GM12878 (cell line): ENCODE measurements at regions not wholly inside any gene's neighbourhood (a gene's known extent, or its start where the extent isn't known, plus 50 kb on each side); places are given as distances from the start of the nearest gene placed in this dataset.

ENCODE experiments used
- HDAC2 ChIP-seq: fragments of 200-600 bp; sonication (generic); IDR thresholded peaks from 2 replicates; pipeline ENCODE4 v1.6.1; 2017
- POLR2A ChIP-seq: IDR thresholded peaks from 2 replicates; pipeline ENCODE4 v1.6.1; 2011; ENCODE audit warnings: low read depth, mild to moderate bottlenecking, low read length

DNA sequence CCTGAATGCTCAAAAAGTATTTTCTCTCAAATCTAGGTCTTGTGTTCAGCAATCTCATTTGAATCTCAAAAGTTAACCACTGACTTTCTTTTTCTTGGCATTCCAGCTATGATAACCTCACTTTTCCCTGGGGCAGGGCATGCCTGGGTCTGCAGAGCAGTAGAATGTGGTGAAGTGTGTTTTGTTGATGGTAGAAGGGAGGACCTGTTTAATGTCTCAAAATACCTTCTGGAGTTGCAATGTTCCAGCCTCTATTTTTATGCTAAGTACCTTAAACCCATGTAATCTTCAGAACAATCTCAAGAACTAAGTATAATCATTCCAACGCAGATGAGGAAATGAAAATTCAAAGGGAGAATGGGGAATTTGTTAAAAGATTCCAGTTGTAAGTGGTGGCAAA is 82.1 kb upstream of the FUT8 start:
- TF ChIP-seq HDAC2 (no peak), POLR2A (no peak)
